ENCODE measurements at regions not wholly inside any gene's neighbourhood (a gene's known extent, or its start where the extent isn't known, plus 50 kb on each side); places are given as distances from the start of the nearest gene placed in this dataset.
"Not testable (repeated sequence)": the region's sequence is repeated elsewhere in the genome, so short reads cannot be mapped to it uniquely, and the experiment has no call there.

DNA sequence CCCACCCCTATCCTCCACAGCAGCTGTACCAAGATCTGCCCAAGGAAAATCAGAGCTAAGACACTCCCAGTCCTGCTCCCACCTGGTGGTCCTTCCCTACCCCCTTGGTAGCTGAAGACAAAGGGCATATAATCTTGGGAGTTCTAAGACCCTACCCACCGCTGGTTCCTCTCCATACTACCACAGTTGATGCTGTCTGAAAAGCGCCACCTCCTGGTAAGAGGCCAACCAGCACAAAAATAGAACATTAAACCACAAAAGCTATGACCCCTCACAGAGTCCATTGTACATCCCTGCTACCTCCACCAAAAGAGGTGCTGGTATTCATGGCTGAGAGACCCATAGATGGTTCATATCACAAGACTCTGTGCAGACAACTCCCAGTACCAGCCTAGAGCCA, 161.5 kb upstream of the ARHGAP42 start:
- ATAC-seq (no peak), DNase-seq (ENCODE audit: low read depth, low spot score) (no peak)
- peaks cover 3% of the 10 kb centered on the region; the same call in 1 of the 2 replicates for H3K9me3 ChIP-seq (ENCODE audit: control insufficient read depth, insufficient read depth, low read depth, low read length)
- POLR2A ChIA-PET = no interaction called here
- no peak for TF ChIP-seq TCF7L2 (IDR thresholded peaks at IDR 0.05; ENCODE audit: low read depth, low read length)
- TF ChIP-seq, protein P1, sequence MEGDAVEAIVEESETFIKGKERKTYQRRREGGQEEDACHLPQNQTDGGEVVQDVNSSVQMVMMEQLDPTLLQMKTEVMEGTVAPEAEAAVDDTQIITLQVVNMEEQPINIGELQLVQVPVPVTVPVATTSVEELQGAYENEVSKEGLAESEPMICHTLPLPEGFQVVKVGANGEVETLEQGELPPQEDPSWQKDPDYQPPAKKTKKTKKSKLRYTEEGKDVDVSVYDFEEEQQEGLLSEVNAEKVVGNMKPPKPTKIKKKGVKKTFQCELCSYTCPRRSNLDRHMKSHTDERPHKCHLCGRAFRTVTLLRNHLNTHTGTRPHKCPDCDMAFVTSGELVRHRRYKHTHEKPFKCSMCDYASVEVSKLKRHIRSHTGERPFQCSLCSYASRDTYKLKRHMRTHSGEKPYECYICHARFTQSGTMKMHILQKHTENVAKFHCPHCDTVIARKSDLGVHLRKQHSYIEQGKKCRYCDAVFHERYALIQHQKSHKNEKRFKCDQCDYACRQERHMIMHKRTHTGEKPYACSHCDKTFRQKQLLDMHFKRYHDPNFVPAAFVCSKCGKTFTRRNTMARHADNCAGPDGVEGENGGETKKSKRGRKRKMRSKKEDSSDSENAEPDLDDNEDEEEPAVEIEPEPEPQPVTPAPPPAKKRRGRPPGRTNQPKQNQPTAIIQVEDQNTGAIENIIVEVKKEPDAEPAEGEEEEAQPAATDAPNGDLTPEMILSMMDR (IDR thresholded peaks at IDR 0.05) = peak; percentile 57
- TF ChIP-seq, protein P2, sequence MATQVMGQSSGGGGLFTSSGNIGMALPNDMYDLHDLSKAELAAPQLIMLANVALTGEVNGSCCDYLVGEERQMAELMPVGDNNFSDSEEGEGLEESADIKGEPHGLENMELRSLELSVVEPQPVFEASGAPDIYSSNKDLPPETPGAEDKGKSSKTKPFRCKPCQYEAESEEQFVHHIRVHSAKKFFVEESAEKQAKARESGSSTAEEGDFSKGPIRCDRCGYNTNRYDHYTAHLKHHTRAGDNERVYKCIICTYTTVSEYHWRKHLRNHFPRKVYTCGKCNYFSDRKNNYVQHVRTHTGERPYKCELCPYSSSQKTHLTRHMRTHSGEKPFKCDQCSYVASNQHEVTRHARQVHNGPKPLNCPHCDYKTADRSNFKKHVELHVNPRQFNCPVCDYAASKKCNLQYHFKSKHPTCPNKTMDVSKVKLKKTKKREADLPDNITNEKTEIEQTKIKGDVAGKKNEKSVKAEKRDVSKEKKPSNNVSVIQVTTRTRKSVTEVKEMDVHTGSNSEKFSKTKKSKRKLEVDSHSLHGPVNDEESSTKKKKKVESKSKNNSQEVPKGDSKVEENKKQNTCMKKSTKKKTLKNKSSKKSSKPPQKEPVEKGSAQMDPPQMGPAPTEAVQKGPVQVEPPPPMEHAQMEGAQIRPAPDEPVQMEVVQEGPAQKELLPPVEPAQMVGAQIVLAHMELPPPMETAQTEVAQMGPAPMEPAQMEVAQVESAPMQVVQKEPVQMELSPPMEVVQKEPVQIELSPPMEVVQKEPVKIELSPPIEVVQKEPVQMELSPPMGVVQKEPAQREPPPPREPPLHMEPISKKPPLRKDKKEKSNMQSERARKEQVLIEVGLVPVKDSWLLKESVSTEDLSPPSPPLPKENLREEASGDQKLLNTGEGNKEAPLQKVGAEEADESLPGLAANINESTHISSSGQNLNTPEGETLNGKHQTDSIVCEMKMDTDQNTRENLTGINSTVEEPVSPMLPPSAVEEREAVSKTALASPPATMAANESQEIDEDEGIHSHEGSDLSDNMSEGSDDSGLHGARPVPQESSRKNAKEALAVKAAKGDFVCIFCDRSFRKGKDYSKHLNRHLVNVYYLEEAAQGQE (IDR thresholded peaks at IDR 0.05; ENCODE audit: insufficient read depth in 1 of 2, low read depth in 2 of 2, low read length in 1 of 2) = no peak
- no peak for TF ChIP-seq SIN3A (IDR thresholded peaks at IDR 0.05; ENCODE audit: borderline replicate concordance, insufficient read depth, low read depth, low read length)
- TF ChIP-seq POLR2AphosphoS5 (IDR thresholded peaks at IDR 0.05; ENCODE audit: low read depth, low read length) = no peak
- no peaks in the 10 kb centered on the region for H3K27me3 ChIP-seq (ENCODE audit: control insufficient read depth, insufficient read depth, low read length)
- no peak overlapping the region for H3K4me3 ChIP-seq (ENCODE audit: low read depth in 2 of 2, low read length in 2 of 2)
- CTCF ChIA-PET = no interaction called here
- no peaks in the 10 kb centered on the region for H3K36me3 ChIP-seq (ENCODE audit: control insufficient read depth, insufficient read depth, low read length)
- in situ Hi-C loops (cut with HindIII; ENCODE audit: low pct_unique_long_range_greater_than_20kb, low sequenced_read_pairs) (no loop called here), intact Hi-C loops (cut with micrococcal nuclease; ENCODE audit: unreplicated experiment) (no loop called here)
- H3K4me1 ChIP-seq (ENCODE audit: control insufficient read depth, insufficient read depth, low read length) = no peaks in the 10 kb centered on the region
- no TSS peak for BruUV-seq (replicated peaks)
- H3K27ac ChIP-seq (ENCODE audit: low read length) = no peak overlapping the region

DNA sequence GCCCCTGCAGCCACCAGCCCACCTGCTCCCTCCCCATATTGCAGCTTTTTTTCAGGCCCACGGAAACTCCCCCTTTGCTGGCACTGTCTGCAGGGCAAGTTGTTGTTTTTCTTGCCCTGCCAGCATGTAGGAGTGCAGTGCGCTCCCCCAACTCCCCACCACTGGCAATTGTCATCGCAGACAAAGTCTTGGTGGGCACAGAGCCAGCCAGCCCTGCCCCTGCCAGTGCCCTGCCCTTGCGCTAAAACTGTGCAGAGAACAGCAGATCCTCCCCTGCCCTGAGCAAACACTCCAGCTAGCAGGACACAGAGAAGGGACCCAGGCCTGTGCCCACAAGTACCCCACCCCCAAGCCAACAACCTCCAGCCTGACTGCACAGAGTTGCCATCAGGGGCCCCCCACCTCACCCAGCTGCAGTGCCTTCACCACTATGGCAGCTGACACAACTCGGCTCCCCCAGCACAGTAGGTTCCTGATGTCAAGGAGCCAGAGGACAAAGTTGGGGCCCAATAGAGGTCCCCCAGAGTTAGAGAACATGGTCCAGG, 158.1 kb upstream of the ARHGAP42 start:
- BruUV-seq (replicated peaks) = no TSS peak

DNA sequence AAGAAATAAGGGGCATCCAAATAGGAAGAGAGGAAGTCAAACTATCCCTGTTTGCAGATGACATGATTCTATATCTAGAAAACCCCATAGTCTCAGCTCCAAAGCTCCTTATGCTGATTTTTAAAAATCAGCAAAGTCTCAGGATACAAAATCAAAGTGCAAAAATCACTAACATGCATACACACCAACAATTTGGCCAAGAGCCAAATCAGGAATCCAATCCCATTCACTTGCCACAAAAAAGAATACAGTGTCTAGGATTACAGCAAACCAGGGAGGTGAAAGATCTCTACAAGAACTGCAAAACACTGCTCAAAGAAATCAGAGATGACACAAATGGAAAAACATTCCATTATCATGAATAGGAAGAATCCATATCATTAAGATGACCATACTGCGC, 155.8 kb upstream of the ARHGAP42 start:
- H3K4me1 ChIP-seq (ENCODE audit: control insufficient read depth, insufficient read depth, low read length); in situ Hi-C loops (cut with HindIII; ENCODE audit: low pct_unique_long_range_greater_than_20kb, low sequenced_read_pairs); POLR2A ChIA-PET; ATAC-seq; H3K4me3 ChIP-seq (ENCODE audit: low read depth in 2 of 2, low read length in 2 of 2); intact Hi-C loops (cut with micrococcal nuclease; ENCODE audit: unreplicated experiment); H3K9me3 ChIP-seq (ENCODE audit: control insufficient read depth, insufficient read depth, low read depth, low read length); H3K36me3 ChIP-seq (ENCODE audit: control insufficient read depth, insufficient read depth, low read length); H3K27ac ChIP-seq (ENCODE audit: low read length); DNase-seq (ENCODE audit: low read depth, low spot score); BruUV-seq (replicated peaks); H3K27me3 ChIP-seq (ENCODE audit: control insufficient read depth, insufficient read depth, low read length); CTCF ChIA-PET: not testable (repeated sequence)

More for the DNA sequence above, 158.1 kb upstream of the ARHGAP42 start:
- peaks cover 3% of the 10 kb centered on the region; the same call in 1 of the 2 replicates for H3K9me3 ChIP-seq (ENCODE audit: control insufficient read depth, insufficient read depth, low read depth, low read length)
- H3K27ac ChIP-seq (ENCODE audit: low read length) = no peak overlapping the region
- no peaks in the 10 kb centered on the region for H3K36me3 ChIP-seq (ENCODE audit: control insufficient read depth, insufficient read depth, low read length)
- H3K4me3 ChIP-seq (ENCODE audit: low read depth in 2 of 2, low read length in 2 of 2) = no peak overlapping the region
- CTCF ChIA-PET = no interaction called here
- H3K4me1 ChIP-seq (ENCODE audit: control insufficient read depth, insufficient read depth, low read length) = no peaks in the 10 kb centered on the region
- intact Hi-C loops (cut with micrococcal nuclease; ENCODE audit: unreplicated experiment) = no loop called here
- TF ChIP-seq, protein P2 (IDR thresholded peaks at IDR 0.05; ENCODE audit: insufficient read depth in 1 of 2, low read depth in 2 of 2, low read length in 1 of 2) = no peak
- TF ChIP-seq SIN3A (IDR thresholded peaks at IDR 0.05; ENCODE audit: borderline replicate concordance, insufficient read depth, low read depth, low read length) = no peak
- no peak for TF ChIP-seq TCF7L2 (IDR thresholded peaks at IDR 0.05; ENCODE audit: low read depth, low read length)
- TF ChIP-seq, protein P1 (IDR thresholded peaks at IDR 0.05) = no peak
- TF ChIP-seq POLR2AphosphoS5 (IDR thresholded peaks at IDR 0.05; ENCODE audit: low read depth, low read length) = no peak
- no peaks in the 10 kb centered on the region for H3K27me3 ChIP-seq (ENCODE audit: control insufficient read depth, insufficient read depth, low read length)
- in situ Hi-C loops (cut with HindIII; ENCODE audit: low pct_unique_long_range_greater_than_20kb, low sequenced_read_pairs) = no loop called here
- ATAC-seq = no peak
- POLR2A ChIA-PET = no interaction called here
- DNase-seq (ENCODE audit: low read depth, low spot score) = no peak

Data from Panc1 (cell line).